ENCODE measurements at regions not wholly inside any gene's neighbourhood (a gene's known extent, or its start where the extent isn't known, plus 50 kb on each side); places are given as distances from the start of the nearest gene placed in this dataset.

GRCh38 chr10:123424537-123424936 is 241.6 kb upstream of the GPR26 start:
- Histone ChIP-seq H3K9me1 (ENCODE audit: control insufficient read depth, extremely low read depth, insufficient read depth, low read length) (no peaks in the 10 kb centered on the region), H3K79me2 (ENCODE audit: control insufficient read depth, insufficient read depth, low read length) (no peaks in the 10 kb centered on the region), H3K4me3 (ENCODE audit: control insufficient read depth in 2 of 3, extremely low read depth in 1 of 3, insufficient read depth in 2 of 3, low read depth in 1 of 3, low read length in 3 of 3) (no peak overlapping the region), H4K20me1 (ENCODE audit: control insufficient read depth, extremely low read depth, insufficient read depth, low read length) (no peaks in the 10 kb centered on the region), H3K4me1 (ENCODE audit: control insufficient read depth, extremely low read depth, insufficient read depth, low read length) (no peaks in the 10 kb centered on the region), H3K4me2 (ENCODE audit: control insufficient read depth, extremely low read depth, insufficient read depth, low read depth, low read length) (no peak overlapping the region), H3K9me3 (ENCODE audit: control insufficient read depth, low read depth, low read length) (no peaks in the 10 kb centered on the region), H3K36me3 (ENCODE audit: control insufficient read depth in 2 of 2, extremely low read depth in 1 of 2, insufficient read depth in 2 of 2, low read length in 2 of 2) (no peaks in the 10 kb centered on the region), H3K27ac (ENCODE audit: control insufficient read depth, insufficient read depth, low read length) (no peak overlapping the region), H2AFZ (ENCODE audit: control insufficient read depth, low read length) (no peak overlapping the region), H3K9ac (ENCODE audit: control insufficient read depth, extremely low read depth, insufficient read depth, low read length) (no peak overlapping the region), H3K27me3 (ENCODE audit: control insufficient read depth, extremely low read depth, insufficient read depth, low read length) (peaks cover 32% of the 10 kb centered on the region)
- dilution Hi-C loops (cut with MboI; ENCODE audit: extremely low pct_ligation_motif_present, low sequenced_read_pairs): no loop called here
- no peak for TF ChIP-seq EZH2 (IDR thresholded peaks at IDR 0.05; ENCODE audit: low read length)
- no peak for TF ChIP-seq CTCF (optimal IDR thresholded peaks at IDR 0.05 in 1 of 3, IDR thresholded peaks at IDR 0.05 in 1 of 3, conservative IDR thresholded peaks at IDR 0.05 in 1 of 3; ENCODE audit: extremely low read depth in 1 of 3, insufficient read depth in 2 of 3, low read length in 3 of 3)
- no peak for DNase-seq (ENCODE audit: low read depth, low spot score)
- FAIRE-seq: no peak

- no peaks in the 10 kb centered on the region for H3K9me3 ChIP-seq (ENCODE audit: control insufficient read depth, low read depth, low read length)
- H3K27me3 ChIP-seq (ENCODE audit: control insufficient read depth, extremely low read depth, insufficient read depth, low read length): peaks cover 38% of the 10 kb centered on the region
- H3K4me2 ChIP-seq (ENCODE audit: control insufficient read depth, extremely low read depth, insufficient read depth, low read depth, low read length): no peak overlapping the region
- H3K9me1 ChIP-seq (ENCODE audit: control insufficient read depth, extremely low read depth, insufficient read depth, low read length): no peaks in the 10 kb centered on the region
- no peaks in the 10 kb centered on the region for H3K36me3 ChIP-seq (ENCODE audit: control insufficient read depth in 2 of 2, extremely low read depth in 1 of 2, insufficient read depth in 2 of 2, low read length in 2 of 2)
- H2AFZ ChIP-seq (ENCODE audit: control insufficient read depth, low read length): no peak overlapping the region
- DNase-seq (ENCODE audit: low read depth, low spot score): no peak
- H3K4me3 ChIP-seq (ENCODE audit: control insufficient read depth in 2 of 3, extremely low read depth in 1 of 3, insufficient read depth in 2 of 3, low read depth in 1 of 3, low read length in 3 of 3): no peak overlapping the region
- H3K4me1 ChIP-seq (ENCODE audit: control insufficient read depth, extremely low read depth, insufficient read depth, low read length): no peaks in the 10 kb centered on the region
- TF ChIP-seq EZH2 (IDR thresholded peaks at IDR 0.05; ENCODE audit: low read length): no peak
- no peak for TF ChIP-seq CTCF (optimal IDR thresholded peaks at IDR 0.05 in 1 of 3, IDR thresholded peaks at IDR 0.05 in 1 of 3, conservative IDR thresholded peaks at IDR 0.05 in 1 of 3; ENCODE audit: extremely low read depth in 1 of 3, insufficient read depth in 2 of 3, low read length in 3 of 3)
- dilution Hi-C loops (cut with MboI; ENCODE audit: extremely low pct_ligation_motif_present, low sequenced_read_pairs): no loop called here
- H3K27ac ChIP-seq (ENCODE audit: control insufficient read depth, insufficient read depth, low read length): no peak overlapping the region
- H4K20me1 ChIP-seq (ENCODE audit: control insufficient read depth, extremely low read depth, insufficient read depth, low read length): no peaks in the 10 kb centered on the region
- no peaks in the 10 kb centered on the region for H3K79me2 ChIP-seq (ENCODE audit: control insufficient read depth, insufficient read depth, low read length)
- no peak overlapping the region for H3K9ac ChIP-seq (ENCODE audit: control insufficient read depth, extremely low read depth, insufficient read depth, low read length)
- no peak for FAIRE-seq
Measured at GRCh38 chr10:123425680-123426079, 240.5 kb upstream of the GPR26 start.
